ENCODE measurements at regions not wholly inside any gene's neighbourhood (a gene's known extent, or its start where the extent isn't known, plus 50 kb on each side); places are given as distances from the start of the nearest gene placed in this dataset.

GRCh38 chr22:44412136-44412731 lies 85.8 kb downstream of the RTL6 start:
- Histone ChIP-seq H3K36me3 (ENCODE audit: control insufficient read depth in 2 of 2, insufficient read depth in 1 of 2, low read length in 2 of 2) (no peaks in the 10 kb centered on the region), H3K27ac (ENCODE audit: extremely low read depth, low read depth, low read length) (no peak overlapping the region), H3K4me3 (ENCODE audit: low read depth, low read length) (no peak overlapping the region), H3K4me1 (ENCODE audit: control insufficient read depth, insufficient read depth, low read length) (no peaks in the 10 kb centered on the region), H3K9me3 (ENCODE audit: control insufficient read depth, insufficient read depth, low read depth, low read length) (no peaks in the 10 kb centered on the region)
- TF ChIP-seq ZNF610 (tag by site-specific recombination; IDR thresholded peaks at IDR 0.05; ENCODE audit: borderline replicate concordance) (no peak), YY1 (tag by site-specific recombination; IDR thresholded peaks at IDR 0.05) (no peak), ZBTB8A (tag by site-specific recombination; IDR thresholded peaks at IDR 0.05) (no peak), ZNF350 (tag by site-specific recombination; IDR thresholded peaks at IDR 0.05) (no peak)
- ChIA-PET POLR2A (no interaction called here), CTCF (interaction anchor here (0.7 kb wide), 1 partner anchor 328 kb away, joined by 3 read pairs; no protein-coding TSS in a partner anchor)

- CTCF ChIA-PET: interaction anchor here (0.7 kb wide), 1 partner anchor 327 kb away, joined by 3 read pairs; no protein-coding TSS in a partner anchor
- POLR2A ChIA-PET: no interaction called here
- no peak overlapping the region for H3K27ac ChIP-seq (ENCODE audit: extremely low read depth, low read depth, low read length)
- TF ChIP-seq ZNF704 (tag by site-specific recombination; IDR thresholded peaks at IDR 0.05) (no peak), ZNF585B (tag by site-specific recombination; IDR thresholded peaks at IDR 0.05) (no peak), ZNF600 (tag by site-specific recombination; IDR thresholded peaks at IDR 0.05) (no peak), ZNF544 (tag by site-specific recombination; IDR thresholded peaks at IDR 0.05) (no peak), ZNF48 (tag by site-specific recombination; IDR thresholded peaks at IDR 0.05) (no peak)
- H3K36me3 ChIP-seq (ENCODE audit: control insufficient read depth in 2 of 2, insufficient read depth in 1 of 2, low read length in 2 of 2): no peaks in the 10 kb centered on the region
- no peaks in the 10 kb centered on the region for H3K4me1 ChIP-seq (ENCODE audit: control insufficient read depth, insufficient read depth, low read length)
- no peaks in the 10 kb centered on the region for H3K9me3 ChIP-seq (ENCODE audit: control insufficient read depth, insufficient read depth, low read depth, low read length)
- H3K4me3 ChIP-seq (ENCODE audit: low read depth, low read length): no peak overlapping the region
Observed at GRCh38 chr22:44411226-44412135, 86.6 kb downstream of the RTL6 start.

- CTCF ChIA-PET: interaction anchor here (0.6 kb wide), 1 partner anchor 156 kb away, joined by 3 read pairs; no protein-coding TSS in a partner anchor
Observed at GRCh38 chr22:44410451-44410991, 87.5 kb downstream of the RTL6 start.

GRCh38 chr22:44409974-44410316 lies 88.1 kb downstream of the RTL6 start:
- H3K9me3 ChIP-seq (ENCODE audit: control insufficient read depth, insufficient read depth, low read depth, low read length): no peaks in the 10 kb centered on the region
- TF ChIP-seq ZNF639 (tag by site-specific recombination; IDR thresholded peaks at IDR 0.05) (no peak), ZNF658 (tag by site-specific recombination; IDR thresholded peaks at IDR 0.05) (no peak)
- no peak overlapping the region for H3K4me3 ChIP-seq (ENCODE audit: low read depth, low read length)
- CTCF ChIA-PET: no interaction called here
- no peak overlapping the region for H3K27ac ChIP-seq (ENCODE audit: extremely low read depth, low read depth, low read length)
- no peaks in the 10 kb centered on the region for H3K36me3 ChIP-seq (ENCODE audit: control insufficient read depth in 2 of 2, insufficient read depth in 1 of 2, low read length in 2 of 2)
- H3K4me1 ChIP-seq (ENCODE audit: control insufficient read depth, insufficient read depth, low read length): no peaks in the 10 kb centered on the region
- POLR2A ChIA-PET: no interaction called here

More at GRCh38 chr22:44410451-44410991, 87.5 kb downstream of the RTL6 start:
- H3K36me3 ChIP-seq (ENCODE audit: control insufficient read depth in 2 of 2, insufficient read depth in 1 of 2, low read length in 2 of 2): no peaks in the 10 kb centered on the region
- POLR2A ChIA-PET: no interaction called here
- no peak overlapping the region for H3K27ac ChIP-seq (ENCODE audit: extremely low read depth, low read depth, low read length)
- TF ChIP-seq ZNF596 (tag by site-specific recombination; IDR thresholded peaks at IDR 0.05): no peak
- no peak for TF ChIP-seq ATF2 (tag by site-specific recombination; IDR thresholded peaks at IDR 0.05; ENCODE audit: low read depth)
- no peak for TF ChIP-seq ZNF747 (tag by site-specific recombination; IDR thresholded peaks at IDR 0.05)
- no peak for TF ChIP-seq ZNF16 (tag by site-specific recombination; IDR thresholded peaks at IDR 0.05; ENCODE audit: low read depth)
- TF ChIP-seq ZFP41 (tag by site-specific recombination; IDR thresholded peaks at IDR 0.05; ENCODE audit: borderline replicate concordance): no peak
- peak; percentile 23; the same call in 1 of the 2 replicates for TF ChIP-seq ZIC2 (tag by site-specific recombination; IDR thresholded peaks at IDR 0.05)
- no peaks in the 10 kb centered on the region for H3K4me1 ChIP-seq (ENCODE audit: control insufficient read depth, insufficient read depth, low read length)
- H3K4me3 ChIP-seq (ENCODE audit: low read depth, low read length): no peak overlapping the region
- no peaks in the 10 kb centered on the region for H3K9me3 ChIP-seq (ENCODE audit: control insufficient read depth, insufficient read depth, low read depth, low read length)
